ENCODE measurements at regions not wholly inside any gene's neighbourhood (a gene's known extent, or its start where the extent isn't known, plus 50 kb on each side); places are given as distances from the start of the nearest gene placed in this dataset.

DNA sequence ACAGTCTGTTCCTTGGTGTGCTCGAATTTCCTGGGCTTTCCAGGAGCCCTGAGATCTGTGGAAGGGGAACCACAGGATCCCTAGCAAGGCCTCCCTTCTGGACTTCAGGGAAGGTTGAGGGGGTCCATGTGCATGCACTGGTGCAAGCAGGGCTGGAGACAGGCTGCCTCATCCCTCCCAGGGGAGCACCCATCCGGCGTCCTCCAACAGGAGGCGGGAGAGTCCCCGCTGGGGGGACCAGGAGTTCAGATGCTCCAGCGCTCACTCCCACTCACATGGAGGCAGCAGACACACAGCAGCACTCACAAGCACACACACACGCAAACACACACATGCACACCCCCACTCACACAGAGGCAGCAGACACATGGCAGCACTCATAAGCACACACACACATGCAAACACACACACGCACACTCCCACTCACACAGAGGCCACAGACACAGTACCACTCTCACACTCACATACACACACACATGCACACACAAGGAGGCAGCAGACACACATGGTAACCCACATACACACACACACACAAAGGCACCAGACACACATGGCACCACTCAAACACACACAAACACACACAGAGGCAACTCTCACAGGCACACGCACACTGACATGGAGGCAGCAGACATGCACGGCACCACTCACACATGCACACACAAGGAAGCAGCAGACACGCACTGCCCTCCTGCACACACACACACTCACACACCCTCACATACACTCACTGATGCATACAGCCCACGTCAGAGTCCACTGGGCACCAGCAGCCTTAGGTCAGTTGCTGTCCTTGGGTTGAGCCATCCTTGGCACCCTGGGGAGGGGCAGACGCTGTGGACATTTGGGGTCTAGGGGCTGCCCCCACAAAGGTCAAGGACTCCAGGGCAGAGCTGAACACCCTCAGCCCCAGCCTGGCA lies 247.0 kb upstream of the PPP2R2D start:
- no peak for TF ChIP-seq POLR2A (IDR thresholded peaks at IDR 0.05)
- TF ChIP-seq, protein P1, sequence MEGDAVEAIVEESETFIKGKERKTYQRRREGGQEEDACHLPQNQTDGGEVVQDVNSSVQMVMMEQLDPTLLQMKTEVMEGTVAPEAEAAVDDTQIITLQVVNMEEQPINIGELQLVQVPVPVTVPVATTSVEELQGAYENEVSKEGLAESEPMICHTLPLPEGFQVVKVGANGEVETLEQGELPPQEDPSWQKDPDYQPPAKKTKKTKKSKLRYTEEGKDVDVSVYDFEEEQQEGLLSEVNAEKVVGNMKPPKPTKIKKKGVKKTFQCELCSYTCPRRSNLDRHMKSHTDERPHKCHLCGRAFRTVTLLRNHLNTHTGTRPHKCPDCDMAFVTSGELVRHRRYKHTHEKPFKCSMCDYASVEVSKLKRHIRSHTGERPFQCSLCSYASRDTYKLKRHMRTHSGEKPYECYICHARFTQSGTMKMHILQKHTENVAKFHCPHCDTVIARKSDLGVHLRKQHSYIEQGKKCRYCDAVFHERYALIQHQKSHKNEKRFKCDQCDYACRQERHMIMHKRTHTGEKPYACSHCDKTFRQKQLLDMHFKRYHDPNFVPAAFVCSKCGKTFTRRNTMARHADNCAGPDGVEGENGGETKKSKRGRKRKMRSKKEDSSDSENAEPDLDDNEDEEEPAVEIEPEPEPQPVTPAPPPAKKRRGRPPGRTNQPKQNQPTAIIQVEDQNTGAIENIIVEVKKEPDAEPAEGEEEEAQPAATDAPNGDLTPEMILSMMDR (IDR thresholded peaks at IDR 0.05), result no peak
